ENCODE measurements at regions not wholly inside any gene's neighbourhood (a gene's known extent, or its start where the extent isn't known, plus 50 kb on each side); places are given as distances from the start of the nearest gene placed in this dataset.

- Histone ChIP-seq H3K27me3 (no peaks in the 10 kb centered on the region), H3K27ac (no peak overlapping the region), H3K9me3 (no peaks in the 10 kb centered on the region), H3K36me3 (ENCODE audit: low read depth, missing control alignments) (no peaks in the 10 kb centered on the region), H3K4me3 (no peak overlapping the region), H3K4me1 (no peaks in the 10 kb centered on the region)
- TF ChIP-seq CTCF (IDR thresholded peaks at IDR 0.05) (no peak), POLR2A (IDR thresholded peaks at IDR 0.05) (no peak)
- intact Hi-C loops (cut with DNase I; ENCODE audit: low total_unique reads) = no loop called here
- WGBS, 2 donors = 86 to 91% methylated on average over 8 of the region's 8 CpGs
- DNase-seq = no peak
Measured at GRCh38 chr11:112310848-112311247, 50.2 kb upstream of the PLET1 start.

GRCh38 chr11:112315057-112315720 lies 54.5 kb upstream of the PLET1 start:
- DNase-seq = no peak
- H3K9me3 ChIP-seq = no peaks in the 10 kb centered on the region
- 85 to 88% methylated on average over 8 of the region's 8 CpGs for WGBS, 2 donors
- intact Hi-C loops (cut with DNase I; ENCODE audit: low total_unique reads) = no loop called here
- H3K27ac ChIP-seq = no peak overlapping the region
- H3K4me3 ChIP-seq = no peak overlapping the region
- TF ChIP-seq CTCF (IDR thresholded peaks at IDR 0.05) = no peak
- no peak for TF ChIP-seq POLR2A (IDR thresholded peaks at IDR 0.05)
- no peaks in the 10 kb centered on the region for H3K36me3 ChIP-seq (ENCODE audit: low read depth, missing control alignments)
- H3K4me1 ChIP-seq = no peaks in the 10 kb centered on the region
- no peaks in the 10 kb centered on the region for H3K27me3 ChIP-seq

- no peak for TF ChIP-seq POLR2A (IDR thresholded peaks at IDR 0.05)
- TF ChIP-seq CTCF (IDR thresholded peaks at IDR 0.05) = no peak
- no peaks in the 10 kb centered on the region for H3K4me1 ChIP-seq
- H3K9me3 ChIP-seq = no peaks in the 10 kb centered on the region
- H3K27me3 ChIP-seq = no peaks in the 10 kb centered on the region
- no peak overlapping the region for H3K27ac ChIP-seq
- DNase-seq = no peak
- H3K36me3 ChIP-seq (ENCODE audit: low read depth, missing control alignments) = no peaks in the 10 kb centered on the region
- WGBS, 2 donors = 76 to 81% methylated on average over 11 of the region's 11 CpGs
- no peak overlapping the region for H3K4me3 ChIP-seq
- intact Hi-C loops (cut with DNase I; ENCODE audit: low total_unique reads) = no loop called here
Measured at GRCh38 chr11:112315861-112316739, 55.4 kb upstream of the PLET1 start.

- no peaks in the 10 kb centered on the region for H3K4me1 ChIP-seq
- no peaks in the 10 kb centered on the region for H3K27me3 ChIP-seq
- intact Hi-C loops (cut with DNase I; ENCODE audit: low total_unique reads) = no loop called here
- DNase-seq = no peak
- WGBS, 2 donors = 82 to 86% methylated on average over 4 of the region's 4 CpGs
- H3K9me3 ChIP-seq = no peaks in the 10 kb centered on the region
- no peak overlapping the region for H3K27ac ChIP-seq
- no peak overlapping the region for H3K4me3 ChIP-seq
- TF ChIP-seq POLR2A (IDR thresholded peaks at IDR 0.05) (no peak), CTCF (IDR thresholded peaks at IDR 0.05) (no peak)
- H3K36me3 ChIP-seq (ENCODE audit: low read depth, missing control alignments) = no peaks in the 10 kb centered on the region
Measured at GRCh38 chr11:112316971-112317370, 56.3 kb upstream of the PLET1 start.

Measured in testis (tissue), 2 donors.